GM18867 (cell line): ENCODE measurements at regions not wholly inside any gene's neighbourhood (a gene's known extent, or its start where the extent isn't known, plus 50 kb on each side); places are given as distances from the start of the nearest gene placed in this dataset.
"Not testable (repeated sequence)": the region's sequence is repeated elsewhere in the genome, so short reads cannot be mapped to it uniquely, and the experiment has no call there.

Experiments used
- ATAC-seq: cut with Tn5 transposase; IDR thresholded peaks from one replicate; pipeline ENCODE4 v1.9.1; 2021; ENCODE audit warnings: mild to moderate bottlenecking, moderate library complexity; ENCODE audit not compliant: unreplicated experiment

GRCh38 chr11:25742800-25743199 lies 589.1 kb upstream of the ANO3 start:
- no peak for ATAC-seq

GRCh38 chr11:25755381-25755780 lies 576.5 kb upstream of the ANO3 start:
- no peak for ATAC-seq

- no peak for ATAC-seq
Measured at GRCh38 chr11:25755918-25756584, 575.9 kb upstream of the ANO3 start.

GRCh38 chr11:25758145-25758661 lies 573.7 kb upstream of the ANO3 start:
- ATAC-seq: no peak

GRCh38 chr11:25766332-25767015 lies 565.5 kb upstream of the ANO3 start:
- ATAC-seq: no peak

- no peak for ATAC-seq
Measured at GRCh38 chr11:25769287-25769686, 562.6 kb upstream of the ANO3 start.

GRCh38 chr11:25771605-25772004 lies 560.3 kb upstream of the ANO3 start:
- no peak for ATAC-seq

- ATAC-seq: no peak
Measured at GRCh38 chr11:25775603-25776002, 556.3 kb upstream of the ANO3 start.

- no peak for ATAC-seq
Measured at GRCh38 chr11:25776238-25776637, 555.7 kb upstream of the ANO3 start.

- no peak for ATAC-seq
Measured at GRCh38 chr11:25777343-25777742, 554.6 kb upstream of the ANO3 start.

GRCh38 chr11:25779033-25779432 lies 552.9 kb upstream of the ANO3 start:
- ATAC-seq: no peak

GRCh38 chr11:25787416-25787815 lies 544.5 kb upstream of the ANO3 start:
- ATAC-seq: no peak

- ATAC-seq: no peak
Measured at GRCh38 chr11:25790396-25790795, 541.5 kb upstream of the ANO3 start.

GRCh38 chr11:25793637-25794036 lies 538.3 kb upstream of the ANO3 start:
- no peak for ATAC-seq

- no peak for ATAC-seq
Measured at GRCh38 chr11:25794804-25795203, 537.1 kb upstream of the ANO3 start.

- ATAC-seq: no peak
Measured at GRCh38 chr11:25816411-25816810, 515.5 kb upstream of the ANO3 start.

- ATAC-seq: no peak
Measured at GRCh38 chr11:25824688-25825087, 507.2 kb upstream of the ANO3 start.

GRCh38 chr11:25831485-25831884 lies 500.4 kb upstream of the ANO3 start:
- ATAC-seq: not testable (repeated sequence)

- no peak for ATAC-seq
Measured at GRCh38 chr11:25838918-25839625, 492.9 kb upstream of the ANO3 start.

GRCh38 chr11:25844811-25845210 lies 487.1 kb upstream of the ANO3 start:
- no peak for ATAC-seq

- no peak for ATAC-seq
Measured at GRCh38 chr11:25855916-25856315, 476.0 kb upstream of the ANO3 start.

- no peak for ATAC-seq
Measured at GRCh38 chr11:25859776-25860175, 472.2 kb upstream of the ANO3 start.
